ENCODE measurements at regions not wholly inside any gene's neighbourhood (a gene's known extent, or its start where the extent isn't known, plus 50 kb on each side); places are given as distances from the start of the nearest gene placed in this dataset.
"Not testable (repeated sequence)": the region's sequence is repeated elsewhere in the genome, so short reads cannot be mapped to it uniquely, and the experiment has no call there.

DNA sequence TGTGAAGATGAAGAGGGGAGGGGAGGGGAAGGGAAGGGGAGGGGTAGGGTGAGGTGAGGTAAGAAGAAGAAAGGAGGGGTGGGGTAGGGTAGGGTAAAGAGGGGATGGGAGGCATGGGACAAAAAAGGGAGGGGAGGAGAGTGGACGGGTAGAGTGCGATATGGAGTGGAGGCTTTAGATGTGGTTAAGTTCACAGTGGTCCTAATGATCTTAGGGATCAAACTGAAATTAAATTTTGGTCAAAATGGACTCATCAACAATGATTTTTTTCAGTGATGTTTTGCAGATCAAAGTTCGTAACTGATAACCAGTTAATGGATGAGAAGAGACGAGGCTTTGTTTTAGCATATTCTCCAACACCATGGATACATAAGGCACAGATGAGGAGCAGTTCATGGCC is 513.9 kb upstream of the ACVR2A start:
- Mint-ChIP-seq H3K27me3 (ENCODE audit: low read depth) (peaks cover 4% of the 10 kb centered on the region), H3K36me3 (ENCODE audit: low read depth) (peaks cover 1% of the 10 kb centered on the region)

DNA sequence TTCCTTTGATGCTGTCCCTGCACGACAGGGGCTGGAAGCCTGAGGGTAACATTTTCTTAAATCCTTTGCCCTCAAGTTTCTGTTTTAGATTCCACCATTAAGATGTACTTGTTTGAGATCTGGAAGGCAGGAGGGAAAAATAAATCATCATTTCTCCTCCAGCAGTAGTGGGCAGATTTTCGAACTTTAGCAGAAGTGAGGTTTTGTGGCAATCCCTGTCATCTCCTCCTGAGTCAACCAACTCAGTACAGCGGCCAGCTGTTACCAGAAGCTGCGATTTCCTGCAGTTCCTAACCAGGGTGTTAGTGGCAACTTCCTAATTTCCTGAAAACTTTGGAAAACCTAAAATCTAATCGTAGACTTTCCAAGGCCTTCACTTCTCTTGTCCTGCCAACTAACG is 517.2 kb upstream of the ACVR2A start:
- Mint-ChIP-seq H3K36me3 (ENCODE audit: low read depth) (peaks cover 9% of the 10 kb centered on the region), H3K27me3 (ENCODE audit: low read depth) (no peaks in the 10 kb centered on the region), H3K9me3 (peaks cover 10% of the 10 kb centered on the region), H3K4me3 (peak overlapping the region; percentile 39), H3K4me1 (ENCODE audit: low read depth) (peaks cover 27% of the 10 kb centered on the region), H3K27ac (peak overlapping the region; percentile 69)

More for the DNA sequence above, 513.9 kb upstream of the ACVR2A start:
- no peak overlapping the region for H3K27ac Mint-ChIP-seq
- peaks cover 28% of the 10 kb centered on the region for H3K4me1 Mint-ChIP-seq (ENCODE audit: low read depth)
- peaks cover 6% of the 10 kb centered on the region for H3K9me3 Mint-ChIP-seq
- H3K4me3 Mint-ChIP-seq, result no peak overlapping the region

GRCh38 chr2:147325990-147326389 is 518.8 kb upstream of the ACVR2A start:
- Mint-ChIP-seq H3K4me3 (no peak overlapping the region), H3K9me3 (peaks cover 18% of the 10 kb centered on the region), H3K36me3 (ENCODE audit: low read depth) (peaks cover 13% of the 10 kb centered on the region), H3K27ac (no peak overlapping the region), H3K27me3 (ENCODE audit: low read depth) (no peaks in the 10 kb centered on the region), H3K4me1 (ENCODE audit: low read depth) (peaks cover 21% of the 10 kb centered on the region)

GRCh38 chr2:147320146-147320545 is 524.7 kb upstream of the ACVR2A start:
- H3K4me1 Mint-ChIP-seq (ENCODE audit: low read depth), result peaks cover 2% of the 10 kb centered on the region
- H3K4me3 Mint-ChIP-seq, result no peak overlapping the region
- no peaks in the 10 kb centered on the region for H3K27me3 Mint-ChIP-seq (ENCODE audit: low read depth)
- H3K27ac Mint-ChIP-seq, result no peak overlapping the region
- peaks cover 32% of the 10 kb centered on the region for H3K36me3 Mint-ChIP-seq (ENCODE audit: low read depth)
- peaks cover 52% of the 10 kb centered on the region for H3K9me3 Mint-ChIP-seq

GRCh38 chr2:147311058-147311430 is 533.8 kb upstream of the ACVR2A start:
- Mint-ChIP-seq H3K4me3 (no peak overlapping the region), H3K27me3 (ENCODE audit: low read depth) (no peaks in the 10 kb centered on the region), H3K9me3 (peaks cover 14% of the 10 kb centered on the region), H3K36me3 (ENCODE audit: low read depth) (no peaks in the 10 kb centered on the region), H3K4me1 (ENCODE audit: low read depth) (peaks cover 4% of the 10 kb centered on the region), H3K27ac (no peak overlapping the region)

- H3K27me3 Mint-ChIP-seq (ENCODE audit: low read depth), result no peaks in the 10 kb centered on the region
- H3K36me3 Mint-ChIP-seq (ENCODE audit: low read depth), result no peaks in the 10 kb centered on the region
- H3K9me3 Mint-ChIP-seq, result peaks cover 16% of the 10 kb centered on the region
- no peak overlapping the region for H3K4me3 Mint-ChIP-seq
- peaks cover 4% of the 10 kb centered on the region for H3K4me1 Mint-ChIP-seq (ENCODE audit: low read depth)
- H3K27ac Mint-ChIP-seq, result no peak overlapping the region
Measured at GRCh38 chr2:147310335-147311057, 534.3 kb upstream of the ACVR2A start.

- Mint-ChIP-seq H3K4me3 (peak overlapping the region; percentile 43), H3K4me1 (ENCODE audit: low read depth) (peaks cover 55% of the 10 kb centered on the region), H3K9me3 (peaks cover 38% of the 10 kb centered on the region), H3K27ac (peak overlapping the region; percentile 92), H3K36me3 (ENCODE audit: low read depth) (peaks cover 39% of the 10 kb centered on the region), H3K27me3 (ENCODE audit: low read depth) (no peaks in the 10 kb centered on the region)
Measured at GRCh38 chr2:147297820-147298219, 547.0 kb upstream of the ACVR2A start.

DNA sequence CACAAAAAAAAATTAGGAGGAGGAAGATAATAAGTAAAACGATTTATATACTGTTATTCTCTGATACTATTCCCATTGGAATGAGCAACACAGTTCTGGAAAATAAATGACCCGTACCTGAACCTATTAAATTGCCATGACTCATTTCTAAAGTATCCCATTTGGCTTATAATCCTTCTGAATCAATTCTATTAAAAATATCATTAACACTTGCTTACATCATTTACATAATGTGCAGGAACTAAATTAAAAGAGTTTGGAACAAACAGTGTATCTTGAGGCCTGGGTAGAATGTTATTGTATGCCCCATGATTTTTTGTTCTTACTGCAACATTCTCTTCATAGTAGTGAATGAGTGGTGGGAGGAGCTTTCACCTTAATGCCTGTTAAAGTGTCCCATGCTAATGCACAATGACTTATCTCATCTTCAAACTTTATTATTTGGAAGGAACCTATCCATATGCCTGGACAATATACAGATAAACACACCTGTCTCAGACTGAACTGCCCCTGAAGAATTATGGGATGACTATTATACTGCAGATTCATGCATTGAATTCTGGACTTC is 549.9 kb upstream of the ACVR2A start:
- H3K36me3 Mint-ChIP-seq (ENCODE audit: low read depth), result peaks cover 49% of the 10 kb centered on the region
- H3K9me3 Mint-ChIP-seq, result peaks cover 51% of the 10 kb centered on the region
- no peaks in the 10 kb centered on the region for H3K27me3 Mint-ChIP-seq (ENCODE audit: low read depth)
- H3K4me3 Mint-ChIP-seq, result peak overlapping the region; percentile 36
- peak overlapping the region; percentile 67 for H3K27ac Mint-ChIP-seq
- peaks cover 66% of the 10 kb centered on the region for H3K4me1 Mint-ChIP-seq (ENCODE audit: low read depth)

DNA sequence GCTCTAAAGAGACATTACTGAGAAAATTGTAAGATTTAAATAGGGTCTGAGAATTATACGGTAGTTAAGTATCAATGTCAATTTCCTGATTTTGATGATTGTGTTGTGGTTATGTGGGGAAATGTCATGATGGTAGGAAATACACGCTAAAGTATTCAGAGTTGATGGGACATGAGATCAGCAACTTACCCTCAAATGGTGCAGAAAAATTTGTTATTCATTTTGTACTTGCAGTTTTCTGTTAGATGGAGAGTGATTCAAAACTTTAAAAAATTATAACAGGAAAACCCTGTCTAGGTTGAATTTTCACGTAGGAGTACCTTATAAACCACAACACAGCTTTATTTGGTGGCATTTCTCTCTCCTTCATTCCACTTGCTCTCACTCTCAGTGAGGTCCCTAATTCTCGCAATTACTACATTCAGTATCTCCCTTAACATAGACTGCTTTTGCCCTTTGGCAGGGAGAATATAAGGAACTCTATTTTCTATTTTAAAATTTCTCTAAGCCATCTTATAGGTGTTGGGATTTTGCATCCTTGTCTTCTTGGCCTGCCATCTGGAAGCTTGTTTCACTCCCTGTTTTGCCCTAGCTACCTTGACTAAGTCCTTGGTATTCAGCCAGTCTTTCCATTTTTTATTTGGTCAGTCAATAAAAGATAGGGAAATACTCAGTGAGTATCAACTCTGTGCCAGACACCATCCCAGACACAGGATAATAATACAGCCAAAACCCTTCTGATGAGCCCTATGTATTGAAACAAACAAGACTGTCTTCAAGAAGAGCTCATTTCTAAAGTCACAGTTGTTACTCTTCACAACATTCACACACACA is 550.6 kb upstream of the ACVR2A start:
- peaks cover 51% of the 10 kb centered on the region for H3K36me3 Mint-ChIP-seq (ENCODE audit: low read depth)
- peak overlapping the region; percentile 36 for H3K4me3 Mint-ChIP-seq
- H3K27me3 Mint-ChIP-seq (ENCODE audit: low read depth), result no peaks in the 10 kb centered on the region
- peak overlapping the region; percentile 67 for H3K27ac Mint-ChIP-seq
- H3K4me1 Mint-ChIP-seq (ENCODE audit: low read depth), result peaks cover 68% of the 10 kb centered on the region
- peaks cover 54% of the 10 kb centered on the region for H3K9me3 Mint-ChIP-seq

GRCh38 chr2:147288131-147288530 is 556.7 kb upstream of the ACVR2A start:
- H3K4me1 Mint-ChIP-seq (ENCODE audit: low read depth), result peaks cover 34% of the 10 kb centered on the region
- H3K4me3 Mint-ChIP-seq, result peak overlapping the region; percentile 11

GRCh38 chr2:147275943-147276342 is 568.9 kb upstream of the ACVR2A start:
- Mint-ChIP-seq H3K27me3 (ENCODE audit: low read depth) (no peaks in the 10 kb centered on the region), H3K4me3 (no peak overlapping the region), H3K9me3 (peaks cover 23% of the 10 kb centered on the region), H3K4me1 (ENCODE audit: low read depth) (peaks cover 2% of the 10 kb centered on the region), H3K36me3 (ENCODE audit: low read depth) (peaks cover 1% of the 10 kb centered on the region), H3K27ac (no peak overlapping the region)

More at GRCh38 chr2:147288131-147288530, 556.7 kb upstream of the ACVR2A start:
- peak overlapping the region; percentile 64 for H3K27ac Mint-ChIP-seq
- H3K9me3 Mint-ChIP-seq, result peaks cover 40% of the 10 kb centered on the region
- H3K36me3 Mint-ChIP-seq (ENCODE audit: low read depth), result peaks cover 38% of the 10 kb centered on the region
- no peaks in the 10 kb centered on the region for H3K27me3 Mint-ChIP-seq (ENCODE audit: low read depth)

GRCh38 chr2:147273628-147274027 is 571.2 kb upstream of the ACVR2A start:
- H3K27me3 Mint-ChIP-seq (ENCODE audit: low read depth), result no peaks in the 10 kb centered on the region
- peaks cover 21% of the 10 kb centered on the region for H3K9me3 Mint-ChIP-seq
- peaks cover 7% of the 10 kb centered on the region for H3K36me3 Mint-ChIP-seq (ENCODE audit: low read depth)
- H3K4me1 Mint-ChIP-seq (ENCODE audit: low read depth), result peaks cover 2% of the 10 kb centered on the region
- H3K27ac Mint-ChIP-seq, result no peak overlapping the region
- no peak overlapping the region for H3K4me3 Mint-ChIP-seq

DNA sequence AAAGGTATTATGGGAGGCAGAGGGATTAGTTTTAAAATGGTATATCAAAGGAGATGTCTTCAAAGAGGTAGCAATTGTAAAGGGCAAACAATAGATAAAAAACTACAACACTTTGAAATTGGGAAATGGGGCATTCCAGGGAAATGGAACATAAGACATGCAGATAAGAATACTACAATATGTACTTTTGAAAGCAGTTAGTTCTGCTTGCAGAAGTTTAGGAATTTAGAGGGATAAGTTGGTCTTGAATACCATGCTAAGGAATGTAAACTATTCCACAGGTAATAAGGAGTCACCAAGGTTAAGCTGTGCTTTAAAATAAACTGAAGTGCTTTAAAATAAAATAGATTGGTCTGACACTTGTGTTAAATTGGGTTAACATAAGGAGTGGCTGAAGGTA is 571.7 kb upstream of the ACVR2A start:
- no peak overlapping the region for H3K4me3 Mint-ChIP-seq
- peaks cover 7% of the 10 kb centered on the region for H3K36me3 Mint-ChIP-seq (ENCODE audit: low read depth)
- H3K27me3 Mint-ChIP-seq (ENCODE audit: low read depth), result no peaks in the 10 kb centered on the region
- H3K4me1 Mint-ChIP-seq (ENCODE audit: low read depth), result peaks cover 2% of the 10 kb centered on the region
- no peak overlapping the region for H3K27ac Mint-ChIP-seq
- H3K9me3 Mint-ChIP-seq, result peaks cover 21% of the 10 kb centered on the region

DNA sequence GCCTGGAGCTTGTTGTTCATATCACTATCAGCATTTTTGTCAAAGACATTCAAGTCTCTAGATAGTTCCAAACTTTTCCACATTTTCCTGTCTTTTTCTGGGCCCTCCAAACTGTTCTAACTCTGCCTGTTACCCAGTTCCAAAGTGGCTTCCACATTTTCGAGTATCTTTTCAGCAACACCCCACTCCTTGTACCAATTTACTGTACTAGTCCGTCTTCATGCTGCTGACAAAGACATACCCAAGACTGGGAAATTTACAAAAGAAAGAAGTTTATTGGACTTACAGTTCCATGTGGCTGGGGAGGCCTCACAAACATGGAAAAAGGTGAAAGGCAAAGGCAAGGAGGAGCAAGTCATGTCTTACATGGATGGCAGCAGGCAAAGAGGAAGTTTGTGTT is 575.2 kb upstream of the ACVR2A start:
- H3K4me1 Mint-ChIP-seq (ENCODE audit: low read depth); H3K27me3 Mint-ChIP-seq (ENCODE audit: low read depth); H3K27ac Mint-ChIP-seq; H3K4me3 Mint-ChIP-seq; H3K9me3 Mint-ChIP-seq: not testable (repeated sequence)
- H3K36me3 Mint-ChIP-seq (ENCODE audit: low read depth), result peaks cover 15% of the 10 kb centered on the region

DNA sequence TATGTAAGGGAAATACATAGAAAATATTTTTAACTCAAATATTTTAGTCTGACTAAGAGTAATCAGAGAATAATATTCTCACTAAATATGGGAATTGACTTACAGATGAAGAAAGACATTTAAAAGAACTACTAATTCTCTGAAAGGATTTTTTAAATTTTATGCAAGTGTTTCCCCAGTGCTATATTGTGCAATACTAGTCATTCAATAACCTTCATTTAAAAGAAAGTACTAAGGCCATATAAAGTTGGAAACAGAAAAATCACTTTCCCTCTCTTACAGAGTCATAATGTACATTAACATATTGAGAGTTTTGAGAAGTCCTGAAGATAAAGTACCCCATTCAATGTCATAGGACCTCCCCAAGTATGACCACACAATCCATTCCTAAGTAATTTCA is 584.6 kb upstream of the ACVR2A start:
- Mint-ChIP-seq H3K36me3 (ENCODE audit: low read depth) (peaks cover 6% of the 10 kb centered on the region), H3K27ac (no peak overlapping the region), H3K27me3 (ENCODE audit: low read depth) (peaks cover 18% of the 10 kb centered on the region), H3K4me1 (ENCODE audit: low read depth) (no peaks in the 10 kb centered on the region), H3K9me3 (peaks cover 17% of the 10 kb centered on the region), H3K4me3 (no peak overlapping the region)

Data from T-helper 1 cell treated with Interleukin-12 subunit alpha and Interleukin-12 subunit beta and Interleukin-4 antibody, amounts not matched to agents 30 μg/mL and 1 μg/mL, for 36 hours (primary cell).